IPS-NIHi7 (cell line): ENCODE measurements at regions not wholly inside any gene's neighbourhood (a gene's known extent, or its start where the extent isn't known, plus 50 kb on each side); places are given as distances from the start of the nearest gene placed in this dataset.
"Not testable (repeated sequence)": the region's sequence is repeated elsewhere in the genome, so short reads cannot be mapped to it uniquely, and the experiment has no call there.

Source experiments
- DNase-seq: peaks from one replicate; pipeline ENCODE4 v3.0.0; 2012; ENCODE audit warnings: mixed read lengths; ENCODE audit errors: extremely low spot score

DNA sequence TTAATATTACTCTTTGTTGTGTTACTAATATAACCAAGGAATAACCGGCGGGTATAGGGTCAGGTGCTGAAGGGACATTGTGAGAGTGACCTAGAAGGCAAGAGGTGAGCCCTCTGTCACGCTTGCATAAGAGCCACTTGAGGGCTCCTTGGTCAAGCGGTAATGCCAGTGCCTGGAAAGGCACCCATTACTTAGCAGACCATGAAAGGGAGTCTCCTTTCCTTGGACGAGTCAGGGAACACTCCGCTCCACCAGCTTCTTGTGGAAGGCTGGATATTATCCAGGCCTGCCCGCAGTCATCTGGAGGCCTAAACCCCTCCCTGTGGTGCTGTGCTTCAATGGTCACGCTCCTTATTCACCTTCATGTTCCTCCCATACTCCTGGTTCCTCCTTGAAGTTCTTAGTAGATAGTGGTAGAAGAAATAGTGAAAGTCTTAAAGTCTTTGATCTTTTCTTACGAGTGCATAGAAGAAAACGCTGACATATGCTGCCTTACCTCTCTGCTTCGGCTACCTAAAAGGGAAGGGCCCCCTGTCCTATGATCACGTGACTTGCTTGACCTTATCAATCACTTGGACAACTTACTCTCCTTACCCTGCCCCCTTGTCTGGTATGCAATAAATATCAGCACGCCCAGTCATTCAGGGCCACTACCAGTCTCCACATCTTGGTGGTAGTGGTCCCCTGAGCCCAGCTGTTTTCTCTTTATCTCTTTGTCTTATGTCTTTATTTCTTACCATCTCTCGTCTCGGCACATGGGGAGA, 59.6 kb upstream of the DMRTB1 start:
- DNase-seq = not testable (repeated sequence)

- DNase-seq = no peak
Observed at GRCh38 chr1:53400761-53401674, 58.2 kb upstream of the DMRTB1 start.

GRCh38 chr1:53401813-53402745, 57.1 kb upstream of the DMRTB1 start:
- DNase-seq = no peak

- DNase-seq = no peak
Observed at GRCh38 chr1:53402891-53403655, 56.1 kb upstream of the DMRTB1 start.

GRCh38 chr1:53405737-53406136, 53.5 kb upstream of the DMRTB1 start:
- no peak for DNase-seq

- DNase-seq = no peak
Observed at GRCh38 chr1:53406551-53407235, 52.5 kb upstream of the DMRTB1 start.

- no peak for DNase-seq
Observed at GRCh38 chr1:53408013-53408754, 51.0 kb upstream of the DMRTB1 start.

GRCh38 chr1:53408755-53409129, 50.5 kb upstream of the DMRTB1 start:
- no peak for DNase-seq

DNA sequence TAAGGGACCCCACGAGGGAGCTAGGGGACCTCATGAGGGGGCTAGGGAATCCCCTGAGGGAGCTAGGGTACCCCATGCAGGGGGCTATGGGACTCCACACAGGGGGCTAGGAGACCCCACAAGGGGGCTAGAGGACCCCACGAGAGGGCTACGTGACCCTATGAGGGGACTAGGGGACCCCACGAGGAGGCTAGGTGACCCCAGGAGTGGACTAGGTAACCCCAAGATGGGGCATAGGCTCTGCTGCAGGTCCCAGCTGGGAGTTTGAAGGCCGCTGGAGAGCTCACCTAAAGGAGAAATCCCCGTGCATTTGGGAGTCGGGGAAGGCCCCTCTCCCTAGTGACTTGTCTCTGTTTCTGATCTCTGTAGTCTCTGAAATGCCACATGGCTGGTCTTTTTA, 50.0 kb upstream of the DMRTB1 start:
- DNase-seq = no peak
